GM12891 (cell line): ENCODE measurements at regions not wholly inside any gene's neighbourhood (a gene's known extent, or its start where the extent isn't known, plus 50 kb on each side); places are given as distances from the start of the nearest gene placed in this dataset.

Experiments
- PAX5 ChIP-seq: IDR thresholded peaks from 2 replicates; pipeline ENCODE4 v1.6.1; 2011; ENCODE audit warnings: low read length, moderate library complexity, mild to moderate bottlenecking; ENCODE audit not compliant: insufficient read depth, severe bottlenecking
- POLR2A ChIP-seq: IDR thresholded peaks from 2 replicates; pipeline ENCODE4 v1.6.1; 2011; ENCODE audit warnings: low read depth, low read length, control low read depth
- POLR2AphosphoS5 ChIP-seq: IDR thresholded peaks from 2 replicates; pipeline ENCODE4 v1.6.1; 2011; ENCODE audit warnings: low read depth, low read length, control low read depth
- POU2F2 ChIP-seq: IDR thresholded peaks from 2 replicates; pipeline ENCODE4 v1.6.1; 2011; ENCODE audit warnings: low read depth, mild to moderate bottlenecking, control low read depth, low read length, moderate library complexity
- TAF1 ChIP-seq: IDR thresholded peaks from 2 replicates; pipeline ENCODE4 v1.6.1; 2011; ENCODE audit warnings: low read depth, low read length, control low read depth

DNA sequence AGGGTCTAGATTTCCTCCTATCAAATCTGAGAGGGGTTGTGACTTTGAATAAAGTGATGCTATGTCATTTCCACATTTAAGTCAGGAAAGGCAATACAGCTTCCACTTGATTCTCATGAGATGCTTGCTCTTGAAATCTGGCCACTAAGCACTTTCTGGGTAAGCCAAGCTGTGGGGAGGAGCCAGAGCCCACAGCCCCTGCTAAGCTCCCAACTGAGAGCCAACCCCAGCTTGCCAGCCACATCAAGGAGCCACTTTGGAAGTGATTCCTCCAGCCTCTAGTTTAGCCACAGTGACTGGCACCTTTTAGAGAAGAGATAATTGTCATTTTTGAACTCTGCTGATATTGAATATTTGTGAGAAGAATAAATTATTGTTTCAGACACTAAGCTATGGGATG is 1441.5 kb upstream of the IGFBP7 start:
- TF ChIP-seq POLR2AphosphoS5 (no peak), POU2F2 (no peak), POLR2A (no peak), TAF1 (no peak), PAX5 (no peak)
